ENCODE measurements at regions not wholly inside any gene's neighbourhood (a gene's known extent, or its start where the extent isn't known, plus 50 kb on each side); places are given as distances from the start of the nearest gene placed in this dataset.

DNA sequence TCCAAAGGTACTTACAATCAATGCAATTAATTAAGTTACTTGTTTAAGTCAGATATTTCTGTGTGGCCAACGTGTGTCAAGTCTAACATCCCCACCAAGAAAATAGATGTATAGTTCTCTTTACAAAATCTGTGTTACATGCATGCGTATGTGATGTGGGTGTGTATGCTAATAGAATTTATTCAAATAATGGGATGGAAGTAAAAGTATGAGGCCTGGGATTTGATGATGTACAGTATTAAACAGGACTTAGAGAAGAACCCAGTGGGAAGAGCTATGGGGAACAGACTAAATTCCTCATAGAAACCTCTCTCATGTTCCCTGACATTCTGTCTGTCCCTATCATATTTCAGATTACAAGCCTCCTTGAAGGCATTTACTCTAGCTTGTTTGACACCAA is 72.5 kb downstream of the IFI44 start:
- CTCF ChIA-PET, result no interaction called here
- POLR2A ChIA-PET, result no interaction called here
- H3K36me3 Mint-ChIP-seq, result no peaks in the 10 kb centered on the region

GRCh38 chr1:78722521-78722920 is 72.9 kb downstream of the IFI44 start:
- H3K4me1 Mint-ChIP-seq, result peaks cover 11% of the 10 kb centered on the region
- DNase-seq (ENCODE audit: low spot score), result no peak
- no peak for TF ChIP-seq ERG (CRISPR knock-in tag; IDR thresholded peaks at IDR 0.05)
- TF ChIP-seq, protein P1, sequence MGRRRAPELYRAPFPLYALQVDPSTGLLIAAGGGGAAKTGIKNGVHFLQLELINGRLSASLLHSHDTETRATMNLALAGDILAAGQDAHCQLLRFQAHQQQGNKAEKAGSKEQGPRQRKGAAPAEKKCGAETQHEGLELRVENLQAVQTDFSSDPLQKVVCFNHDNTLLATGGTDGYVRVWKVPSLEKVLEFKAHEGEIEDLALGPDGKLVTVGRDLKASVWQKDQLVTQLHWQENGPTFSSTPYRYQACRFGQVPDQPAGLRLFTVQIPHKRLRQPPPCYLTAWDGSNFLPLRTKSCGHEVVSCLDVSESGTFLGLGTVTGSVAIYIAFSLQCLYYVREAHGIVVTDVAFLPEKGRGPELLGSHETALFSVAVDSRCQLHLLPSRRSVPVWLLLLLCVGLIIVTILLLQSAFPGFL (CRISPR knock-in tag; IDR thresholded peaks at IDR 0.05; ENCODE audit: borderline replicate concordance), result no peak
- no peak for TF ChIP-seq ELF4 (CRISPR knock-in tag; IDR thresholded peaks at IDR 0.05; ENCODE audit: low read depth)
- TF ChIP-seq ZNF423 (CRISPR knock-in tag; IDR thresholded peaks at IDR 0.05), result no peak
- no peak for TF ChIP-seq NR3C1 (CRISPR knock-in tag; conservative IDR thresholded peaks at IDR 0.05; ENCODE audit: low read depth)
- TF ChIP-seq ZNF219 (CRISPR knock-in tag; IDR thresholded peaks at IDR 0.05; ENCODE audit: borderline replicate concordance), result no peak
- no peak for TF ChIP-seq ARID4B (CRISPR knock-in tag; IDR thresholded peaks at IDR 0.05; ENCODE audit: borderline replicate concordance)
- no peak for TF ChIP-seq ZNF416 (CRISPR knock-in tag; IDR thresholded peaks at IDR 0.05)
- no peak overlapping the region for H3K4me3 Mint-ChIP-seq
- CTCF ChIA-PET, result no interaction called here
- no peak overlapping the region for H3K27ac Mint-ChIP-seq
- POLR2A ChIA-PET, result no interaction called here
- no peaks in the 10 kb centered on the region for H3K36me3 Mint-ChIP-seq
- H3K27me3 Mint-ChIP-seq (ENCODE audit: low read depth), result no peaks in the 10 kb centered on the region
- no peak for ATAC-seq
- no peaks in the 10 kb centered on the region for H3K9me3 Mint-ChIP-seq

More for the DNA sequence above, 72.5 kb downstream of the IFI44 start:
- Mint-ChIP-seq H3K4me3 (no peak overlapping the region), H3K4me1 (peaks cover 12% of the 10 kb centered on the region), H3K27me3 (ENCODE audit: low read depth) (no peaks in the 10 kb centered on the region), H3K27ac (no peak overlapping the region), H3K9me3 (no peaks in the 10 kb centered on the region)
- no peak for ATAC-seq
- no peak for DNase-seq (ENCODE audit: low spot score)
- TF ChIP-seq NFYB (CRISPR knock-in tag; conservative IDR thresholded peaks at IDR 0.05; ENCODE audit: low read depth) (no peak), IRF2 (CRISPR knock-in tag; IDR thresholded peaks at IDR 0.05; ENCODE audit: borderline replicate concordance, low read depth) (no peak), PRRX2 (CRISPR knock-in tag; IDR thresholded peaks at IDR 0.05) (no peak), FOXK1 (CRISPR knock-in tag; IDR thresholded peaks at IDR 0.05) (no peak), GTF2I (CRISPR knock-in tag; conservative IDR thresholded peaks at IDR 0.05) (no peak), GABPB1 (CRISPR knock-in tag; IDR thresholded peaks at IDR 0.05) (no peak), FOXP1 (CRISPR knock-in tag; IDR thresholded peaks at IDR 0.05; ENCODE audit: borderline replicate concordance) (no peak), NFATC4 (CRISPR knock-in tag; IDR thresholded peaks at IDR 0.05) (no peak), E2F5 (CRISPR knock-in tag; IDR thresholded peaks at IDR 0.05) (no peak), ATF1 (CRISPR knock-in tag; IDR thresholded peaks at IDR 0.05) (no peak), JAZF1 (CRISPR knock-in tag; IDR thresholded peaks at IDR 0.05) (no peak), E2F4 (CRISPR knock-in tag; IDR thresholded peaks at IDR 0.05; ENCODE audit: borderline replicate concordance, low read depth) (no peak), ZNF232 (CRISPR knock-in tag; IDR thresholded peaks at IDR 0.05) (no peak), ZNF219 (CRISPR knock-in tag; IDR thresholded peaks at IDR 0.05; ENCODE audit: borderline replicate concordance) (no peak)
- TF ChIP-seq, protein P2, sequence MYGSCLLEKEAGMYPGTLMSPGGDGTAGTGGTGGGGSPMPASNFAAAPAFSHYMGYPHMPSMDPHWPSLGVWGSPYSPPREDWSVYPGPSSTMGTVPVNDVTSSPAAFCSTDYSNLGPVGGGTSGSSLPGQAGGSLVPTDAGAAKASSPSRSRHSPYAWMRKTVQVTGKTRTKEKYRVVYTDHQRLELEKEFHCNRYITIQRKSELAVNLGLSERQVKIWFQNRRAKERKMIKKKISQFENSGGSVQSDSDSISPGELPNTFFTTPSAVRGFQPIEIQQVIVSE (CRISPR knock-in tag; IDR thresholded peaks at IDR 0.05; ENCODE audit: borderline replicate concordance), result no peak
- TF ChIP-seq, protein P3, sequence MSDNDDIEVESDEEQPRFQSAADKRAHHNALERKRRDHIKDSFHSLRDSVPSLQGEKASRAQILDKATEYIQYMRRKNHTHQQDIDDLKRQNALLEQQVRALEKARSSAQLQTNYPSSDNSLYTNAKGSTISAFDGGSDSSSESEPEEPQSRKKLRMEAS (CRISPR knock-in tag; IDR thresholded peaks at IDR 0.05), result no peak
